ENCODE measurements at regions not wholly inside any gene's neighbourhood (a gene's known extent, or its start where the extent isn't known, plus 50 kb on each side); places are given as distances from the start of the nearest gene placed in this dataset.

GRCh38 chr2:139162456-139162855 is 382.3 kb upstream of the NXPH2 start:
- Histone ChIP-seq H3K14ac (ENCODE audit: insufficient read depth, low read length) (no peak overlapping the region), H4K20me1 (ENCODE audit: control insufficient read depth, insufficient read depth, insufficient read length) (no peaks in the 10 kb centered on the region), H2BK5ac (ENCODE audit: insufficient read length, low read length) (no peak overlapping the region), H2AFZ (ENCODE audit: low read length) (no peak overlapping the region), H2AK5ac (ENCODE audit: insufficient read length, low read length) (no peak overlapping the region), H3K4ac (ENCODE audit: low read depth, low read length) (no peak overlapping the region), H3K4me2 (ENCODE audit: insufficient read depth, insufficient read length, low read length) (no peak overlapping the region), H3K18ac (ENCODE audit: insufficient read length, low read depth, low read length) (no peak overlapping the region), H3K79me1 (ENCODE audit: insufficient read depth, low read depth, low read length, poor library complexity, severe bottlenecking) (no peaks in the 10 kb centered on the region), H2BK20ac (ENCODE audit: low read depth, low read length, poor library complexity, severe bottlenecking) (no peak overlapping the region), H3K23ac (ENCODE audit: insufficient read length, low read depth, low read length) (no peak overlapping the region), H2BK15ac (ENCODE audit: low read depth, low read length) (no peak overlapping the region), H3K9me3 (ENCODE audit: control insufficient read depth, low read depth, low read length) (no peaks in the 10 kb centered on the region), H3T11ph (ENCODE audit: low read length) (no peak overlapping the region), H3K9ac (ENCODE audit: extremely low read depth, insufficient read length, low read length) (no peak overlapping the region), H3K79me2 (ENCODE audit: insufficient read depth, low read length) (no peaks in the 10 kb centered on the region), H2BK120ac (ENCODE audit: low read depth, low read length, poor library complexity, severe bottlenecking) (no peak overlapping the region), H3K4me1 (ENCODE audit: insufficient read depth, low read length) (no peaks in the 10 kb centered on the region), H4K8ac (replicated peaks; ENCODE audit: insufficient read length, low read depth, low read length) (no peak overlapping the region), H4K5ac (ENCODE audit: insufficient read length, low read depth, low read length) (no peak overlapping the region), H4K91ac (ENCODE audit: insufficient read length, low read depth, low read length) (no peak overlapping the region), H3K27ac (ENCODE audit: insufficient read length, low read depth, low read length) (no peak overlapping the region), H3K56ac (ENCODE audit: insufficient read length, low read depth, low read length) (no peak overlapping the region), H3K27me3 (ENCODE audit: insufficient read depth, low read length) (no peaks in the 10 kb centered on the region), H3K23me2 (ENCODE audit: insufficient read length, low read depth, low read length, poor library complexity, severe bottlenecking) (no peaks in the 10 kb centered on the region), H2BK12ac (ENCODE audit: insufficient read length, low read depth, low read length) (no peak overlapping the region)
- no peak overlapping the region for H3K27ac Mint-ChIP-seq
- WGBS (ENCODE audit: extremely low coverage, insufficient read length, low lambda C conversion rate): no CpG with 5 or more reads among the region's 2 CpGs
- peaks cover 0 to 2% (median 0%) of the 10 kb centered on the region in 3 experiments; a peak in 1 of 7 replicates for H3K36me3 Mint-ChIP-seq (ENCODE audit: insufficient read depth in 1 of 3, low read depth in 3 of 3)
- TF ChIP-seq CTCF (conservative IDR thresholded peaks at IDR 0.05): no peak
- H3K9me3 Mint-ChIP-seq: no peaks in the 10 kb centered on the region; a peak in 1 of 5 replicates
- no peak for DNase-seq
- no peak overlapping the region for H3K4me3 Mint-ChIP-seq
- H3K27me3 Mint-ChIP-seq (ENCODE audit: low read depth): no peaks in the 10 kb centered on the region
- H3K4me1 Mint-ChIP-seq: peaks cover 7% of the 10 kb centered on the region in 2 experiments
